Cardiac muscle cell (in vitro differentiated cells and primary cell): ENCODE measurements at regions not wholly inside any gene's neighbourhood (a gene's known extent, or its start where the extent isn't known, plus 50 kb on each side); places are given as distances from the start of the nearest gene placed in this dataset.

ENCODE experiments used
- DNase-seq, 2 donors: peaks; one replicate each; pipeline versions ENCODE4 v3.0.0 to v3.0.0-alpha.2; 2010 to 2017; ENCODE audit warnings: low read depth in 1 of 2, low spot score in 1 of 2
- H3K27ac ChIP-seq: fragments of 200-600 bp; sonication (generic); 2 replicates; pipeline ENCODE4 v1.5.1; 2016
- H3K27me3 ChIP-seq: fragments of 200-600 bp; sonication (generic); 2 replicates; pipeline ENCODE4 v1.6.0; 2016; ENCODE audit warnings: control low read depth
- H3K36me3 ChIP-seq: fragments of 200-600 bp; sonication (generic); 2 replicates; pipeline ENCODE4 v1.5.1; 2016; ENCODE audit warnings: control low read depth
- H3K4me1 ChIP-seq: fragments of 200-600 bp; sonication (generic); 2 replicates; pipeline ENCODE4 v1.8.1; 2017; ENCODE audit warnings: low read depth, mild to moderate bottlenecking, mixed run types
- H3K4me3 ChIP-seq: fragments of 200-600 bp; sonication (generic); 2 replicates; pipeline ENCODE4 v1.5.1; 2016; ENCODE audit warnings: mild to moderate bottlenecking
- H3K9me3 ChIP-seq: fragments of 200-600 bp; sonication (generic); 2 replicates; pipeline ENCODE4 v1.5.1; 2017; ENCODE audit warnings: low read depth, mild to moderate bottlenecking, control low read depth
- CTCF ChIP-seq: IDR thresholded peaks from 2 replicates; pipeline ENCODE4 v1.5.1; 2012; ENCODE audit warnings: low read depth, mild to moderate bottlenecking, low read length

GRCh38 chr7:33727315-33727714 is 178.0 kb upstream of the BMPER start:
- Histone ChIP-seq H3K36me3 (no peaks in the 10 kb centered on the region), H3K9me3 (no peaks in the 10 kb centered on the region), H3K4me3 (no peak overlapping the region), H3K27ac (peak overlapping the region; percentile 61), H3K27me3 (no peaks in the 10 kb centered on the region), H3K4me1 (peaks cover 79% of the 10 kb centered on the region)
- DNase-seq: no peak
- no peak for TF ChIP-seq CTCF

GRCh38 chr7:33728873-33729551 is 176.3 kb upstream of the BMPER start:
- no peak for TF ChIP-seq CTCF
- Histone ChIP-seq H3K27me3 (no peaks in the 10 kb centered on the region), H3K4me1 (peaks cover 82% of the 10 kb centered on the region), H3K4me3 (no peak overlapping the region), H3K9me3 (no peaks in the 10 kb centered on the region), H3K36me3 (no peaks in the 10 kb centered on the region), H3K27ac (peak overlapping the region; percentile 77)
- no peak for DNase-seq

- Histone ChIP-seq H3K27me3 (no peaks in the 10 kb centered on the region), H3K27ac (peak overlapping the region; percentile 77), H3K36me3 (no peaks in the 10 kb centered on the region), H3K4me1 (peaks cover 82% of the 10 kb centered on the region), H3K4me3 (no peak overlapping the region), H3K9me3 (no peaks in the 10 kb centered on the region)
- no peak for DNase-seq
- TF ChIP-seq CTCF: no peak
Measured at GRCh38 chr7:33729726-33730125, 175.6 kb upstream of the BMPER start.

GRCh38 chr7:33730958-33731357 is 174.4 kb upstream of the BMPER start:
- TF ChIP-seq CTCF: no peak
- Histone ChIP-seq H3K27ac (peak overlapping the region; percentile 13), H3K27me3 (no peaks in the 10 kb centered on the region), H3K4me3 (no peak overlapping the region), H3K36me3 (no peaks in the 10 kb centered on the region), H3K4me1 (peaks cover 78% of the 10 kb centered on the region), H3K9me3 (no peaks in the 10 kb centered on the region)
- no peak for DNase-seq

GRCh38 chr7:33731912-33732311 is 173.4 kb upstream of the BMPER start:
- H3K4me3 ChIP-seq: no peak overlapping the region
- no peaks in the 10 kb centered on the region for H3K36me3 ChIP-seq
- H3K27me3 ChIP-seq: no peaks in the 10 kb centered on the region
- H3K4me1 ChIP-seq: peaks cover 76% of the 10 kb centered on the region
- TF ChIP-seq CTCF: no peak
- peak overlapping the region; percentile 61 for H3K27ac ChIP-seq
- H3K9me3 ChIP-seq: no peaks in the 10 kb centered on the region
- DNase-seq: no peak
